GM06990 (cell line): ENCODE measurements at regions not wholly inside any gene's neighbourhood (a gene's known extent, or its start where the extent isn't known, plus 50 kb on each side); places are given as distances from the start of the nearest gene placed in this dataset.

ENCODE experiments used
- DNase-seq: peaks from one replicate; pipeline ENCODE4 v3.0.0-alpha.2; 2011; ENCODE audit not compliant: insufficient read length; ENCODE audit errors: extremely low read depth
- H3K27me3 ChIP-seq: replicated peaks from 2 replicates; pipeline ENCODE4 v1.6.0; 2011; ENCODE audit warnings: low read length; ENCODE audit not compliant: control insufficient read depth, insufficient read depth
- H3K36me3 ChIP-seq: 2 replicates; pipeline ENCODE4 v1.5.1; 2011; ENCODE audit warnings: low read length; ENCODE audit not compliant: control insufficient read depth, insufficient read depth
- H3K4me3 ChIP-seq: replicated peaks from 2 replicates; pipeline ENCODE4 v1.5.1; 2011; ENCODE audit warnings: low read depth, mild to moderate bottlenecking, control low read depth, low read length
- TF ChIP-seq, protein P1 (sequence below): IDR thresholded peaks from 2 replicates; pipeline ENCODE4 v1.5.1; 2011; ENCODE audit warnings: low read length, control low read depth, mild to moderate bottlenecking, inconsistent platforms; ENCODE audit not compliant: insufficient read depth, poor library complexity, severe bottlenecking

DNA sequence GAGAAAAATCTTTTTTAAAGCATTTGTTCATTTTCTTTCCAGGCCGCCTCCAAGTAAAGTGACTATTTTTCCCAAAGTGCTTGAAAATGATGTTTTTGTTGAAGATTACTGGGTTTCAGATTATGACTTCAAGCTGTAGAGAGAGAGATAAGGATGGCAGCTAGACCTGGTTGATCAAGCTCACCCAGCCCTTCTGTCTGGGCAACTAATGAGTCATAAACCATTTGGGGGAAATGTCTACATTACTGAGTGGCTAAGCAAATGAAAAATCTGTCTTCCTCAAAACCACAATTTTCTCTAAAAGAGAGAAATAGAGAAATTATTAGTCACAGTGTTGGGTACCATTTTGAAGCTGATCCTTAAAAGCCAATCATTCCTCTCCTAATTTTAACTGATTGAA is 355.4 kb upstream of the CPEB2 start:
- TF ChIP-seq, protein P1, sequence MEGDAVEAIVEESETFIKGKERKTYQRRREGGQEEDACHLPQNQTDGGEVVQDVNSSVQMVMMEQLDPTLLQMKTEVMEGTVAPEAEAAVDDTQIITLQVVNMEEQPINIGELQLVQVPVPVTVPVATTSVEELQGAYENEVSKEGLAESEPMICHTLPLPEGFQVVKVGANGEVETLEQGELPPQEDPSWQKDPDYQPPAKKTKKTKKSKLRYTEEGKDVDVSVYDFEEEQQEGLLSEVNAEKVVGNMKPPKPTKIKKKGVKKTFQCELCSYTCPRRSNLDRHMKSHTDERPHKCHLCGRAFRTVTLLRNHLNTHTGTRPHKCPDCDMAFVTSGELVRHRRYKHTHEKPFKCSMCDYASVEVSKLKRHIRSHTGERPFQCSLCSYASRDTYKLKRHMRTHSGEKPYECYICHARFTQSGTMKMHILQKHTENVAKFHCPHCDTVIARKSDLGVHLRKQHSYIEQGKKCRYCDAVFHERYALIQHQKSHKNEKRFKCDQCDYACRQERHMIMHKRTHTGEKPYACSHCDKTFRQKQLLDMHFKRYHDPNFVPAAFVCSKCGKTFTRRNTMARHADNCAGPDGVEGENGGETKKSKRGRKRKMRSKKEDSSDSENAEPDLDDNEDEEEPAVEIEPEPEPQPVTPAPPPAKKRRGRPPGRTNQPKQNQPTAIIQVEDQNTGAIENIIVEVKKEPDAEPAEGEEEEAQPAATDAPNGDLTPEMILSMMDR = no peak
- H3K36me3 ChIP-seq = no peaks in the 10 kb centered on the region
- DNase-seq = no peak
- H3K4me3 ChIP-seq = no peak overlapping the region
- H3K27me3 ChIP-seq = no peaks in the 10 kb centered on the region

DNA sequence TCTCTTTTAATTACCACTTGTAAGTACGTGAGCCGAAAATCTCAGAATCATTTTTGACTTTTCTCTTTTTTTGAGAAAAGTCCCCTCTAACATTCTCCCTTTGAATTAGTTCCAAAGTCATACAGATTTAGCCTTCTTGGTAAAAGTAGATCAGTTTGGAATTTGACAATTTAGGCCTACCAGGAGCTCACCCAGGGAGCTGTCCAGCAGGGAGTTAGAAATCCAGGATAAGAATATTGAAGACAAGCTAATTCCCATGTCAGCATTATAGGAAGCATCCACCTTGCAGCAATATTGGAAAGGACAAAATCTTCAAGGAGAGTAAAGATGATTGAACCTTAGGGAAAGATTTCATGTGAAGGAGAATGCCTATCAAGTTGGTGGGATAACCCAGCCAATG is 352.2 kb upstream of the CPEB2 start:
- DNase-seq = no peak
- Histone ChIP-seq H3K4me3 (no peak overlapping the region), H3K36me3 (no peaks in the 10 kb centered on the region), H3K27me3 (no peaks in the 10 kb centered on the region)
- TF ChIP-seq, protein P1 = no peak

DNA sequence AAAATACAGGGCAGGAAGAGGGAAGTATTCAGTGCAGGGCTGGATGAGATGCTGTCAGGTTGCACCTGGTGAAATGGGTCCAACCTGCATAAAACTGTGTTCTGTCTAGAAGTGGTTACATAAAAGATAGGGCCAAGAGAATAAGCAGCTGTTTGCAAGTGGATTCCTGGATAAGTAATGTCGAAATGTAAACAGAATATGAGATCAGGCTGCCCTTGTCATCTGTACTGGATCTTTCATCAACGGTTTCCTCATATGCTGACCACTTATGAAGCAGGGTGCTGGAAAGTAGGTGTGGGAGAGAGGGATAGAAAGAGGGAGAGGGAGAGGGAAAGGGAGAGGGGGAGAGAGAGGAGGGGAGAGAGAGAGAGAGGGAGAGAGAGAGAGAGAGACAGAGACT is 349.8 kb upstream of the CPEB2 start:
- H3K27me3 ChIP-seq = no peaks in the 10 kb centered on the region
- TF ChIP-seq, protein P1 = no peak
- no peak for DNase-seq
- H3K4me3 ChIP-seq = no peak overlapping the region
- no peaks in the 10 kb centered on the region for H3K36me3 ChIP-seq

DNA sequence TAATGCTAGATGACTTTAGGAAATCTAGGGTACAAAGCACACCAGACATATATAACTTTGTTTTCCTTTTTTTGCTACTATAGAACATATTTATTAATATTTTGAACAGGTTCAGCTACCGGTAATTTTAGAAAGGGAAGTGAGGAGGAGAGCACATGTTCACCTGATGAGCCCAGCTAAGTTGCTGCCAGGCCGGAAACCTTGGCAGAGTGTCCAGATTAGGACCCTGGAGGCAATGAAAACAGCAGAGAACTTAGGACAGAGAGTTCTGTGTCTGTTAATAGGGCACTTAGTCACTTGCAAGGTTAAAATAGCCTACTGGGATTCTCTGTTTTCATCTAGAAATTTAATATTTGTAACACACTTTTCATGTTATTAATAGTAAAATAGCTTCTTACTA is 348.9 kb upstream of the CPEB2 start:
- no peaks in the 10 kb centered on the region for H3K27me3 ChIP-seq
- no peaks in the 10 kb centered on the region for H3K36me3 ChIP-seq
- TF ChIP-seq, protein P1 = no peak
- no peak overlapping the region for H3K4me3 ChIP-seq
- no peak for DNase-seq

DNA sequence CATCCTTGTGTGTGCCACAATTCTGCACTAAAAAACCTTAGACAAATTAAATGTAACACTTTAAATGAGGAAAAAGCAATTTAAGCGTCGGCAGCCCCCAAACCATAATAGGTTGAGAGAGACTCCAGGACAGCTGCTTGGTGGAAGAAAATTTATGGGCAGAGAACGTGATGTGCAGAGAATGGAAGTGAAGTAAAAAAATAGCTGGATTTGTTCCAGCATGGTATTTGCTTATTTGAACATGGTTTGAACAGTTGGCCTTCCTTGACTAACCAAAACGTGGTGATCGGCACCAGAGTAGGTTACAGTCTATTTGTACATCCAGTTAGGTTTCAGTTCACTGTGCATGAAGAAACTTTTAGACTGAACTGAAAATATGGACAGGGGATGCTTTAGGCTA is 343.0 kb upstream of the CPEB2 start:
- Histone ChIP-seq H3K36me3 (no peaks in the 10 kb centered on the region), H3K4me3 (no peak overlapping the region), H3K27me3 (no peaks in the 10 kb centered on the region)
- no peak for DNase-seq
- TF ChIP-seq, protein P1 = no peak

DNA sequence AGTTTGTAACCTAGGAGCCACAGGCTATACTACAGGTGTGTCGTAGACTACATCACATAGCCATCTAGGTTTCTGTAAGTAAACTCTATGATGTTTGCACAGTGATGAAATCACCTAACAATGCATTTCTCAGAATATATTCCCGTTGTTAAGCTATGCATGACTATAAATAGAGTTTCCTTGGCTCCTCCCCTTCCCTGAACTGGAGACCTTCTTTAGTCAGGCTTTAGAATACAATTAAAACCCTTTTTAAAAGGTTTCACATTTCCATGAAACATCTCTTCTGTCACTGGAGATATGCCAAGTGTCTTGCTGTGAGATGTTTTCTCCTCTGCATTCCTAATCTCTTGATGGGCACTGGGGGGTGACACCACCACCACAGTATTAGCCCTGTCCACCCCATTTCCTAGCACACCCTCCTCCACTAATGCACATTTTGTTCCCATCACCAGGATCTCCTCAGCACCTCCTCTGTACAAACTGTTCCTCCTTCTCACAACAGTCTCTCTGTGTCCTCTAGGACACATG is 334.6 kb upstream of the CPEB2 start:
- Histone ChIP-seq H3K27me3 (no peaks in the 10 kb centered on the region), H3K36me3 (no peaks in the 10 kb centered on the region), H3K4me3 (no peak overlapping the region)
- DNase-seq = no peak
- TF ChIP-seq, protein P1 = no peak
